GM13976 (cell line): ENCODE measurements at regions not wholly inside any gene's neighbourhood (a gene's known extent, or its start where the extent isn't known, plus 50 kb on each side); places are given as distances from the start of the nearest gene placed in this dataset.

Experiments
- DNase-seq: peaks from one replicate; pipeline ENCODE4 v3.0.0; 2012; ENCODE audit warnings: low spot score
- CTCF ChIP-seq: IDR thresholded peaks from 2 replicates; pipeline ENCODE4 v1.5.1; 2012; ENCODE audit warnings: borderline replicate concordance, mild to moderate bottlenecking; ENCODE audit not compliant: insufficient read depth; ENCODE audit errors: extremely low read depth, missing control alignments, control extremely low read depth
- in situ Hi-C: fragments of 300-500 bp; cut with MboI; formaldehyde crosslinking; loops from one replicate; pipeline ENCODE4 v1.12.0; 2022; ENCODE audit warnings: low sequenced_read_pairs, mixed read lengths, inconsistent platforms; ENCODE audit not compliant: unreplicated experiment

DNA sequence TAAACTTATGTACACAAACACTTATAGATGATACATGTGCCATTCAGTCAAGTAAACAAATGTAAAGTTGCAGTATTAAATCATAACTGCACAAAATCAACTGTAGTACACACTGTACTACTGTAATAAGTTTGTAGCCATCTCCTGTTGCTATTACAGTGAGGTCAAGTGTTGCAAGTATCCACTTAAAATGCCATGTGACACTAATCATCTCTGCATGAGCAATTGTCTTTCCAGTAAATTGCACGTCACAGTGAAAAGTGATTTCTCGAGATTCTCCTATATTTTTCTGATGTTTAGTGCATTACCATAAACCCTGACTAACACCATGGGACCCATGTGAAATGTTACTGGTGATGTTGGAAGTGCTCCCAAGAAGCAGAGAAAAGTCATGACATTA, 293.3 kb upstream of the SP4 start:
- TF ChIP-seq CTCF: no peak
- no peak for DNase-seq
- in situ Hi-C loops: no loop called here

DNA sequence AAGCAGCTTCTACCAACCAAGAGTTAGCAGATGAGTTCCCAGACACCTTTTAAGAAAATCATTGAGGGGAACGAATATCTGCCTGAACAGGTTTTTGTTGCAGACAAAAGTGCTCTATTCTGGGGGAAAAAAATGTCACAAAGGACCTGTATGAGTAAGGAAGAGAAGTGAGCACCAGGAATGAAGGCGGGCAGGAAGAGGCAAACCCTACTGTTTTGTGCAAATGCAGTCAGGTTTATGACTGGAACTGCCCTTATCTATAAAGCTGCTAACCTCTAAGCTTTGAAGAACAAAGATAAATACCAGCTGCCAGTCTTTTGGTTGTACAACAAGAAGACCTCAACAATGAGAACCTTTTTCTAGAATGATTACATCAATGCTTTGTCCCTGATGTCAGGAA, 292.4 kb upstream of the SP4 start:
- no peak for TF ChIP-seq CTCF
- in situ Hi-C loops: no loop called here
- no peak for DNase-seq

- TF ChIP-seq CTCF: no peak
Observed at GRCh38 chr7:21137640-21138039, 290.2 kb upstream of the SP4 start.

GRCh38 chr7:21140622-21141021, 287.3 kb upstream of the SP4 start:
- in situ Hi-C loops: no loop called here
- TF ChIP-seq CTCF: no peak
- no peak for DNase-seq

More at GRCh38 chr7:21137640-21138039, 290.2 kb upstream of the SP4 start:
- DNase-seq: no peak
- in situ Hi-C loops: no loop called here

GRCh38 chr7:21141476-21141875, 286.4 kb upstream of the SP4 start:
- no peak for DNase-seq
- no peak for TF ChIP-seq CTCF
- in situ Hi-C loops: no loop called here

- no peak for TF ChIP-seq CTCF
- no peak for DNase-seq
- in situ Hi-C loops: no loop called here
Observed at GRCh38 chr7:21142081-21142480, 285.8 kb upstream of the SP4 start.
